Endothelial cell of umbilical vein (primary cell): ENCODE measurements at regions not wholly inside any gene's neighbourhood (a gene's known extent, or its start where the extent isn't known, plus 50 kb on each side); places are given as distances from the start of the nearest gene placed in this dataset.

Experiments
- BruUV-seq: library from RNA; stranded (reverse); fragments of 400-500 nt; replicated peaks from 2 replicates; lab custom pipeline; 2021; lab: Mats Ljungman, UMichigan
- CTCF ChIA-PET: fragments of 300-600, 350-600 bp; sonication (Branson Sonifier 250); formaldehyde crosslinking; loops from one replicate; lab custom pipeline; 2021; ENCODE audit warnings: antibody characterized with exemption, inconsistent platforms; lab: Charles Lee
- POLR2A ChIA-PET: fragments of 300-600, 350-600 bp; sonication (Branson Sonifier 250); formaldehyde crosslinking; loops from one replicate; lab custom pipeline; 2021; ENCODE audit warnings: antibody characterized with exemption, inconsistent platforms; lab: Charles Lee
- DNase-seq: peaks from one replicate; pipeline ENCODE4 v3.0.0-alpha.2; 2011; ENCODE audit warnings: low read depth, low spot score
- FAIRE-seq: peaks from 2 replicates; lab custom pipeline; 2011; peaks lifted over from hg19 to GRCh38; lab: Jason Lieb, UNC
- H2AFZ ChIP-seq: 2 replicates; pipeline ENCODE4 v1.6.0; 2012; ENCODE audit warnings: low read depth, low read length, control low read depth, inconsistent platforms
- H3K27ac ChIP-seq: 2 replicates; pipeline ENCODE4 v1.5.1; 2011; ENCODE audit warnings: low read depth, mild to moderate bottlenecking, control low read depth, low read length, moderate library complexity; ENCODE audit not compliant: insufficient read depth
- H3K27me3 ChIP-seq, 2 experiments: 2 replicates each; pipeline versions ENCODE4 v1.6.0 to v1.6.1; 2011; ENCODE audit warnings: low read length in 2 of 2, mixed read lengths in 1 of 2; ENCODE audit not compliant: control insufficient read depth in 2 of 2, insufficient read depth in 2 of 2
- H3K36me3 ChIP-seq, 2 experiments: 2 replicates in 1 of 2; 3 replicates in 1 of 2; pipeline ENCODE4 v1.5.1; 2011; ENCODE audit warnings: low read length in 2 of 2, mild to moderate bottlenecking in 1 of 2, moderate library complexity in 1 of 2; ENCODE audit not compliant: control insufficient read depth in 2 of 2, insufficient read depth in 2 of 2; ENCODE audit errors: extremely low read depth in 1 of 2
- H3K4me1 ChIP-seq: 3 replicates; pipeline ENCODE4 v1.5.1; 2011; ENCODE audit warnings: mild to moderate bottlenecking, low read length; ENCODE audit not compliant: control insufficient read depth, insufficient read depth; ENCODE audit errors: extremely low read depth
- H3K4me2 ChIP-seq: 2 replicates; pipeline ENCODE4 v1.6.1; 2011; ENCODE audit warnings: low read length, control low read depth, mixed read lengths; ENCODE audit not compliant: insufficient read depth
- H3K4me3 ChIP-seq, 3 experiments: fragments of 200-600 bp in 1 of 3; sonication (generic), shearing (Covaris generic) in 1 of 3; replicated peaks in 1 of 3; 2 replicates each; pipeline ENCODE4 v1.5.1; 2011 to 2016; ENCODE audit warnings: control low read depth in 3 of 3, low read length in 3 of 3, mild to moderate bottlenecking in 2 of 3, inconsistent platforms in 1 of 3, low read depth in 1 of 3, moderate library complexity in 1 of 3; ENCODE audit not compliant: insufficient read depth in 1 of 3
- H3K79me2 ChIP-seq: 2 replicates; pipeline ENCODE4 v1.6.0; 2012; ENCODE audit warnings: low read length, inconsistent platforms; ENCODE audit not compliant: control insufficient read depth, insufficient read depth
- H3K9ac ChIP-seq: replicated peaks from 2 replicates; pipeline ENCODE3; 2011; ENCODE audit warnings: low read length, control low read depth; ENCODE audit not compliant: insufficient read depth; ENCODE audit errors: extremely low read depth
- H3K9me1 ChIP-seq: replicated peaks from 3 replicates; pipeline ENCODE4 v1.6.0; 2011; ENCODE audit warnings: mild to moderate bottlenecking, low read length; ENCODE audit not compliant: control insufficient read depth, insufficient read depth; ENCODE audit errors: extremely low read depth
- H3K9me3 ChIP-seq: replicated peaks from 2 replicates; pipeline ENCODE4 v1.5.1; 2012; ENCODE audit warnings: low read length, inconsistent platforms; ENCODE audit not compliant: control insufficient read depth, insufficient read depth
- H4K20me1 ChIP-seq: replicated peaks from 2 replicates; pipeline ENCODE3; 2011; ENCODE audit warnings: mild to moderate bottlenecking, low read length; ENCODE audit not compliant: control insufficient read depth, insufficient read depth; ENCODE audit errors: extremely low read depth
- EZH2 ChIP-seq: IDR thresholded peaks from 2 replicates; pipeline ENCODE4 v1.6.1; 2012; ENCODE audit warnings: borderline replicate concordance, low read depth, mild to moderate bottlenecking, moderate library complexity, low read length, inconsistent platforms; ENCODE audit not compliant: severe bottlenecking
- FOS ChIP-seq: IDR thresholded peaks from 2 replicates; pipeline ENCODE4 v1.6.1; 2011; ENCODE audit warnings: mild to moderate bottlenecking, low read length, moderate library complexity, borderline replicate concordance; ENCODE audit not compliant: insufficient read depth
- GATA2 ChIP-seq: IDR thresholded peaks from 2 replicates; pipeline ENCODE4 v1.7.0; 2011; ENCODE audit warnings: low read depth, mild to moderate bottlenecking, moderate library complexity, mixed read lengths, low read length; ENCODE audit not compliant: insufficient read length, insufficient read depth
- JUN ChIP-seq: IDR thresholded peaks from 2 replicates; pipeline ENCODE4 v1.6.1; 2011; ENCODE audit warnings: borderline replicate concordance, low read depth; ENCODE audit not compliant: insufficient read length, insufficient read depth
- MAX ChIP-seq: IDR thresholded peaks from 2 replicates; pipeline ENCODE4 v1.6.1; 2011; ENCODE audit not compliant: insufficient read depth, insufficient read length
- MYC ChIP-seq: IDR thresholded peaks from one replicate; pipeline ENCODE4 v1.6.1; 2011; ENCODE audit warnings: mild to moderate bottlenecking, low read depth, low read length
- dilution Hi-C: fragments of 300-500 bp; cut with MboI; formaldehyde crosslinking; loops from one replicate; pipeline ENCODE4 v1.15.0; 2019; ENCODE audit warnings: low sequenced_read_pairs; ENCODE audit not compliant: extremely low pct_ligation_motif_present
- intact Hi-C: fragments of 100-400 bp; cut with micrococcal nuclease; formaldehyde crosslinking; loops from one replicate; pipeline ENCODE4 v1.10.0; 2022

- no TSS peak for BruUV-seq
- Histone ChIP-seq H3K4me1 (no peaks in the 10 kb centered on the region), H3K36me3 (no peaks in the 10 kb centered on the region), H4K20me1 (no peaks in the 10 kb centered on the region), H3K4me3 (no peak overlapping the region), H3K9me3 (no peaks in the 10 kb centered on the region), H3K27me3 (no peaks in the 10 kb centered on the region), H3K9ac (no peak overlapping the region), H2AFZ (no peak overlapping the region), H3K4me2 (no peak overlapping the region), H3K27ac (no peak overlapping the region), H3K9me1 (no peaks in the 10 kb centered on the region), H3K79me2 (no peaks in the 10 kb centered on the region)
- FAIRE-seq = no peak
- intact Hi-C loops (no loop called here), dilution Hi-C loops (no loop called here)
- TF ChIP-seq JUN (no peak), MAX (no peak), FOS (no peak), MYC (no peak), GATA2 (no peak), EZH2 (no peak)
- ChIA-PET POLR2A (no interaction called here), CTCF (no interaction called here)
- DNase-seq = no peak
Measured at GRCh38 chr13:105830821-105831220, 704.6 kb downstream of the EFNB2 start.

DNA sequence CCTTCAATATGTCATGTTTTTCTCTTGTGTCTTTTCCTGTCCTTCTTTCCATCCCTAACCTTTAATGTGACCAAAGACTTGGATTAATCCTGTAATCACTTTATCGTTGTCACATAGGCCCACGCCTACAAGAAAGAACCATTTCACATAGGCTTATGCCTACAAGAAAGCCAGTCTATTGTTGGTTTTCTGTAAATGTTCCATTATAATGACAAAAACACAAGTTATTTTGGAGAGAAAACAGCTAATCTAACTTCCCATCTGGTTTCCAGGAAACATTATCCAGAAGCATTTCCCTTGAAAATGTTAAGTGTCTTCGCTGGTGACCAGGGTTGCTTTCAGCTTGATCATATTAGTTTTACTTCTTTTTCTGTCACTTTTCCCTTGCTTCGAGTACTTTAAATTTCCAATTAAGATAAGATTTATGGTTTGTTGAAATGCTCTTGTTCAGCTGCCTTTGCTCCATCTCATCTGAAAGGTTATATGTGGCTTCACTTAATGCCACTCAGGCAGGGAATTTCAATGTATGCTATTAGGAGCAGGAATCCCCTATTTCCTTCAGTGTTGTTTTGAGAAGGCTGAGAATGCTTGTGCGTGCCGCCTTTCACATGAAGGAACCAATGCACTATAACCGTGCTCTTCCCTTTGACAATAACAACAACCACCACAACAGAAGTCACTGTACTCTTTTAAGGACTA is 708.2 kb downstream of the EFNB2 start:
- BruUV-seq = no TSS peak
- Histone ChIP-seq H3K27me3 (no peaks in the 10 kb centered on the region), H4K20me1 (no peaks in the 10 kb centered on the region), H3K4me1 (no peaks in the 10 kb centered on the region), H3K36me3 (no peaks in the 10 kb centered on the region), H3K4me3 (no peak overlapping the region), H3K79me2 (no peaks in the 10 kb centered on the region), H2AFZ (no peak overlapping the region), H3K4me2 (no peak overlapping the region), H3K9ac (no peak overlapping the region), H3K9me1 (no peaks in the 10 kb centered on the region), H3K9me3 (no peaks in the 10 kb centered on the region), H3K27ac (no peak overlapping the region)
- DNase-seq (no peak), FAIRE-seq (no peak)
- ChIA-PET POLR2A (no interaction called here), CTCF (no interaction called here)
- TF ChIP-seq GATA2 = no peak
- dilution Hi-C loops = no loop called here
- intact Hi-C loops = no loop called here
